IMR-90 (cell line): ENCODE measurements at regions not wholly inside any gene's neighbourhood (a gene's known extent, or its start where the extent isn't known, plus 50 kb on each side); places are given as distances from the start of the nearest gene placed in this dataset.

Experiments used
- ATAC-seq: fragments of 200-7000 bp; cut with Tn5 transposase; 2 replicates; pipeline ENCODE4 v1.9.1; 2020; ENCODE audit warnings: low read depth, mild to moderate bottlenecking, moderate library complexity
- BruUV-seq: library from RNA; stranded (reverse); fragments of 400-500 nt; replicated peaks from 2 replicates; lab custom pipeline; 2021; lab: Mats Ljungman, UMichigan
- CTCF ChIA-PET: fragments of 300-600 bp; formaldehyde crosslinking; extraction: SDS; loops from one replicate; lab custom pipeline; 2021; ENCODE audit warnings: antibody characterized with exemption; lab: Yijun Ruan, JAX
- POLR2A ChIA-PET: fragments of 300-600 bp; sonication (Branson Sonifier 250); formaldehyde crosslinking; loops from one replicate; lab custom pipeline; 2022; ENCODE audit warnings: antibody characterized with exemption; ENCODE audit not compliant: unreplicated experiment; lab: Charles Lee
- DNase-seq: peaks from one replicate; pipeline ENCODE4 v3.0.0; 2013
- H2AFZ ChIP-seq: replicated peaks from 2 replicates; pipeline ENCODE3; 2013; ENCODE audit warnings: low read length, mild to moderate bottlenecking; ENCODE audit not compliant: poor library complexity
- H2AK5ac ChIP-seq: 2 replicates; pipeline ENCODE4 v1.6.1; 2013; ENCODE audit warnings: low read depth, low read length, inconsistent platforms
- H2AK9ac ChIP-seq: replicated peaks from 2 replicates; pipeline ENCODE3; 2013; ENCODE audit warnings: mild to moderate bottlenecking, low read depth, low read length, moderate library complexity; ENCODE audit not compliant: poor library complexity
- H2BK120ac ChIP-seq: 2 replicates; pipeline ENCODE4 v1.6.1; 2013; ENCODE audit warnings: low read depth, low read length, inconsistent platforms
- H2BK15ac ChIP-seq: 3 replicates; pipeline ENCODE4 v1.6.1; 2013; ENCODE audit warnings: low read depth, low read length, inconsistent platforms
- H2BK20ac ChIP-seq: 2 replicates; pipeline ENCODE4 v1.6.1; 2013; ENCODE audit warnings: low read depth, mild to moderate bottlenecking, inconsistent platforms, low read length, moderate library complexity
- H2BK5ac ChIP-seq: 2 replicates; pipeline ENCODE4 v1.6.1; 2013; ENCODE audit warnings: mild to moderate bottlenecking, low read depth, low read length, inconsistent platforms; ENCODE audit not compliant: poor library complexity, severe bottlenecking
- H3K14ac ChIP-seq: replicated peaks from 2 replicates; pipeline ENCODE4 v1.6.1; 2013; ENCODE audit warnings: low read depth, low read length, inconsistent platforms
- H3K18ac ChIP-seq: 2 replicates; pipeline ENCODE4 v1.6.1; 2013; ENCODE audit warnings: low read depth, low read length, control low read depth
- H3K23ac ChIP-seq: 2 replicates; pipeline ENCODE4 v1.6.1; 2013; ENCODE audit warnings: low read depth, low read length, inconsistent platforms
- H3K27ac ChIP-seq: 2 replicates; pipeline ENCODE4 v1.5.1; 2013; ENCODE audit warnings: mild to moderate bottlenecking, control low read depth, low read length; ENCODE audit not compliant: insufficient read depth
- H3K27me3 ChIP-seq: 2 replicates; pipeline ENCODE4 v1.6.1; 2013; ENCODE audit warnings: low read length; ENCODE audit not compliant: control insufficient read depth, insufficient read depth
- H3K36me3 ChIP-seq: 2 replicates; pipeline ENCODE4 v1.6.1; 2013; ENCODE audit warnings: low read length, mixed read lengths; ENCODE audit not compliant: control insufficient read depth, insufficient read depth
- H3K4ac ChIP-seq: 2 replicates; pipeline ENCODE4 v1.6.1; 2013; ENCODE audit warnings: low read depth, low read length, inconsistent platforms
- H3K4me1 ChIP-seq: 2 replicates; pipeline ENCODE4 v1.6.1; 2013; ENCODE audit warnings: low read length, mixed read lengths; ENCODE audit not compliant: control insufficient read depth, insufficient read depth
- H3K4me2 ChIP-seq: 2 replicates; pipeline ENCODE4 v1.6.1; 2013; ENCODE audit warnings: low read depth, mild to moderate bottlenecking, control low read depth, low read length, moderate library complexity
- H3K4me3 ChIP-seq: 2 replicates; pipeline ENCODE4 v1.5.1; 2013; ENCODE audit warnings: low read depth, mild to moderate bottlenecking, control low read depth, low read length, moderate library complexity; ENCODE audit not compliant: insufficient read depth
- H3K56ac ChIP-seq: 2 replicates; pipeline ENCODE4 v1.6.1; 2013; ENCODE audit warnings: low read length, inconsistent platforms; ENCODE audit not compliant: insufficient read depth; ENCODE audit errors: extremely low read depth
- H3K79me1 ChIP-seq, 2 experiments: 2 replicates each; pipeline ENCODE4 v1.6.1; 2013; ENCODE audit warnings: low read length in 2 of 2, inconsistent platforms in 1 of 2, low read depth in 1 of 2
- H3K9ac ChIP-seq: 2 replicates; pipeline ENCODE4 v1.6.1; 2013; ENCODE audit warnings: low read depth, low read length, control low read depth
- H3K9me1 ChIP-seq: 2 replicates; pipeline ENCODE4 v1.6.1; 2013; ENCODE audit warnings: low read length, inconsistent platforms; ENCODE audit not compliant: insufficient read depth
- H3K9me3 ChIP-seq: 2 replicates; pipeline ENCODE4 v1.6.1; 2013; ENCODE audit warnings: low read length; ENCODE audit not compliant: control insufficient read depth, insufficient read depth
- H4K20me1 ChIP-seq: 2 replicates; pipeline ENCODE4 v1.6.1; 2013; ENCODE audit warnings: low read length, inconsistent platforms; ENCODE audit not compliant: insufficient read depth
- H4K5ac ChIP-seq: 2 replicates; pipeline ENCODE4 v1.6.1; 2013; ENCODE audit warnings: mild to moderate bottlenecking, low read depth, low read length, control low read depth
- H4K8ac ChIP-seq, 2 experiments: 2 replicates each; pipeline ENCODE4 v1.6.1; 2013; ENCODE audit warnings: low read depth in 2 of 2, low read length in 2 of 2, control low read depth in 1 of 2, inconsistent platforms in 1 of 2
- H4K91ac ChIP-seq: 2 replicates; pipeline ENCODE4 v1.6.1; 2013; ENCODE audit warnings: low read depth, low read length, inconsistent platforms; ENCODE audit not compliant: insufficient read depth
- CEBPB ChIP-seq: IDR thresholded peaks from 2 replicates; pipeline ENCODE4 v1.6.1; 2012; ENCODE audit warnings: low read depth, low read length, improper control_type of control experiment
- FOS ChIP-seq: fragments of 150-350 bp; IDR thresholded peaks from 2 replicates; pipeline ENCODE4 v1.6.1; 2016; ENCODE audit warnings: low read depth, low read length
- RAD21 ChIP-seq: IDR thresholded peaks from 2 replicates; pipeline ENCODE4 v1.6.1; 2012; ENCODE audit warnings: low read length, improper control_type of control experiment
- WGBS, 2 experiments: methylation state at CpG; one replicate each; pipeline versions ENCODE4 v1.1.5 to v1.1.7; 2013; ENCODE audit warnings: missing lambda C conversion rate in 2 of 2; ENCODE audit not compliant: insufficient read length in 1 of 2; ENCODE audit errors: extremely low coverage in 2 of 2; 5-methylcytosine and 5-hydroxymethylcytosine counted together
- dilution Hi-C: fragments of 300-500 bp; cut with HindIII; formaldehyde crosslinking; loops from one replicate; pipeline ENCODE4 v1.14.3; 2018; ENCODE audit warnings: low sequenced_read_pairs; ENCODE audit not compliant: unreplicated experiment
- in situ Hi-C: fragments of 300-500 bp; cut with MboI; formaldehyde crosslinking; loops from 3 replicates; pipeline ENCODE4 v1.14.3; 2019; ENCODE audit warnings: low sequenced_read_pairs, inconsistent platforms, mixed read lengths
- intact Hi-C: fragments of 100-400 bp; cut with micrococcal nuclease; formaldehyde crosslinking; loops from 2 replicates; pipeline ENCODE4 v1.10.0; 2022

DNA sequence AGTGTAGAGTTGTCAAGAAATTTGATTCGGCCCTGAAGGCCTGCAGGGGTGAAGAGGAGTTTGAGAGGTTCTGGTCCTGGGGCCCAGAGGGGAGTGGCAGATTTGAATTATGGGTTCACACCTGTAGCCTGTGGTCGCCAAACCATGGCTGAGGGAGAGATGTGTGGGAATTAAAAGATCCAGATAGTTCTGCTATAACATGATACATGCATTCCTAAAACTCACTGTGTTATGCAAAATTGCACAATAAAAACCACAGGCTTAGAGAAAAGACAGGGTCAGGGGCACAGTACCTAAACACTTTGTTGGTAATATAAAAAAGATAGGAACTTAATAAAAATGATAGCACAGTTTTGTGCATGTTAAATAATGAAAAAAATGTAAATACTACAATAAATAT lies 106.2 kb downstream of the TMEM30B start:
- Histone ChIP-seq H3K27me3 (no peaks in the 10 kb centered on the region), H3K4me1 (peaks cover 31% of the 10 kb centered on the region), H2AK9ac (no peak overlapping the region), H4K8ac (peak overlapping the region; percentile 31 to 86), H3K56ac (0 out of 2 replicates have a peak overlapping the region, but pooled peaks have one; percentile 25), H3K4me2 (0 out of 2 replicates have a peak overlapping the region, but pooled peaks have one; percentile 14), H3K36me3 (no peaks in the 10 kb centered on the region), H2BK120ac (peak overlapping the region; percentile 97), H2BK5ac (peak overlapping the region; percentile 71), H3K14ac (peak overlapping the region; percentile 95; the same call in 1 of the 2 replicates), H3K9me1 (peaks cover 19% of the 10 kb centered on the region), H4K5ac (peak overlapping the region; percentile 66), H3K9me3 (peaks cover 7% of the 10 kb centered on the region; the same call in 1 of the 2 replicates), H3K9ac (no peak overlapping the region), H2AK5ac (peak overlapping the region; percentile 94), H3K4ac (peak overlapping the region; percentile 86), H2BK15ac (peak overlapping the region; percentile 94; the same call in 2 of the 3 replicates), H3K18ac (peak overlapping the region; percentile 94), H2BK20ac (peak overlapping the region; percentile 99), H3K23ac (no peak overlapping the region), H3K4me3 (no peak overlapping the region), H2AFZ (no peak overlapping the region), H4K20me1 (no peaks in the 10 kb centered on the region), H3K79me1 (peaks cover 0 to 14% of the 10 kb centered on the region in 2 experiments; a peak in 2 of 4 replicates), H4K91ac (peak overlapping the region; percentile 83), H3K27ac (peak overlapping the region; percentile 30; the same call in 1 of the 2 replicates)
- in situ Hi-C loops (no loop called here), intact Hi-C loops (no loop called here), dilution Hi-C loops (no loop called here)
- peak; percentile 54 for ATAC-seq
- POLR2A ChIA-PET: no interaction called here
- TF ChIP-seq RAD21: no peak
- peak; percentile 98 for TF ChIP-seq CEBPB
- peak; percentile 23; the same call in 1 of the 2 replicates for TF ChIP-seq FOS
- CTCF ChIA-PET: no interaction called here
- WGBS, 2 experiments: 40% methylated on average over 1 of the region's 2 CpGs; no CpG with 5 or more reads in 1 of the 2 experiments
- DNase-seq: peak; percentile 82
- BruUV-seq: no TSS peak
